ENCODE measurements at regions not wholly inside any gene's neighbourhood (a gene's known extent, or its start where the extent isn't known, plus 50 kb on each side); places are given as distances from the start of the nearest gene placed in this dataset.

DNA sequence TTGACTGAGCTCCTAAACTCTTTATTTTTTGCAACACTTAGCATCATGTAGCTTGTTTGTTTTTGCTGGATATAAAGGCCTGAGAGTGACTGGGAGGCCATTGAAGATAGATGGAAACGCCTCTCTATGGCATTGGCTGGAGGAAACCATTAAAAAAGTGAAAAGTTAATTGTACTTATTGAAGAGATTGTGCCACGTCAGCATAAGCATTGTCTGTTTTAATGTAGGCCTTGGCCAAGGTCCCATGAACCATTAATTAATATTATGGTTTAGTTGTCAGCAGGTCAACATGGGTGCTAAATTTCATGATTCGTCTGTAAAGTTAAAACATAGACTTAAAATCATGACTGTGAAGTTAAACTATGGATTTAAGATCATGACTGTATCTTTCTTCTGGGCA lies 178.6 kb downstream of the GATA3 start:
- no peak for TF ChIP-seq RAD21 (IDR thresholded peaks at IDR 0.05; ENCODE audit: low read depth)
- TF ChIP-seq CTCF (IDR thresholded peaks at IDR 0.05 in 2 of 3, conservative IDR thresholded peaks at IDR 0.05 in 1 of 3; ENCODE audit: borderline replicate concordance in 1 of 3, insufficient read depth in 1 of 3, low read depth in 2 of 3, low read length in 2 of 3) = no peak
- TF ChIP-seq POLR2AphosphoS5 (IDR thresholded peaks at IDR 0.05; ENCODE audit: low read depth, low read length) = no peak
- TF ChIP-seq, protein P1, sequence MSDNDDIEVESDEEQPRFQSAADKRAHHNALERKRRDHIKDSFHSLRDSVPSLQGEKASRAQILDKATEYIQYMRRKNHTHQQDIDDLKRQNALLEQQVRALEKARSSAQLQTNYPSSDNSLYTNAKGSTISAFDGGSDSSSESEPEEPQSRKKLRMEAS (IDR thresholded peaks at IDR 0.05) = no peak
- TF ChIP-seq EGR1 (IDR thresholded peaks at IDR 0.05; ENCODE audit: low read depth) = no peak
- TF ChIP-seq, protein P2, sequence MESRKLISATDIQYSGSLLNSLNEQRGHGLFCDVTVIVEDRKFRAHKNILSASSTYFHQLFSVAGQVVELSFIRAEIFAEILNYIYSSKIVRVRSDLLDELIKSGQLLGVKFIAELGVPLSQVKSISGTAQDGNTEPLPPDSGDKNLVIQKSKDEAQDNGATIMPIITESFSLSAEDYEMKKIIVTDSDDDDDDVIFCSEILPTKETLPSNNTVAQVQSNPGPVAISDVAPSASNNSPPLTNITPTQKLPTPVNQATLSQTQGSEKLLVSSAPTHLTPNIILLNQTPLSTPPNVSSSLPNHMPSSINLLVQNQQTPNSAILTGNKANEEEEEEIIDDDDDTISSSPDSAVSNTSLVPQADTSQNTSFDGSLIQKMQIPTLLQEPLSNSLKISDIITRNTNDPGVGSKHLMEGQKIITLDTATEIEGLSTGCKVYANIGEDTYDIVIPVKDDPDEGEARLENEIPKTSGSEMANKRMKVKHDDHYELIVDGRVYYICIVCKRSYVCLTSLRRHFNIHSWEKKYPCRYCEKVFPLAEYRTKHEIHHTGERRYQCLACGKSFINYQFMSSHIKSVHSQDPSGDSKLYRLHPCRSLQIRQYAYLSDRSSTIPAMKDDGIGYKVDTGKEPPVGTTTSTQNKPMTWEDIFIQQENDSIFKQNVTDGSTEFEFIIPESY (IDR thresholded peaks at IDR 0.05; ENCODE audit: extremely low read depth, insufficient replicate concordance, low read length) = no peak
- TF ChIP-seq, protein P3, sequence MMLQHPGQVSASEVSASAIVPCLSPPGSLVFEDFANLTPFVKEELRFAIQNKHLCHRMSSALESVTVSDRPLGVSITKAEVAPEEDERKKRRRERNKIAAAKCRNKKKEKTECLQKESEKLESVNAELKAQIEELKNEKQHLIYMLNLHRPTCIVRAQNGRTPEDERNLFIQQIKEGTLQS (IDR thresholded peaks at IDR 0.05) = no peak
- no peak for TF ChIP-seq POLR2A (IDR thresholded peaks at IDR 0.05; ENCODE audit: borderline replicate concordance, extremely low read depth, insufficient read depth, insufficient read length)
- no peak for TF ChIP-seq FOSL1 (IDR thresholded peaks at IDR 0.05; ENCODE audit: low read depth)
- no peak for TF ChIP-seq EZH2phosphoT487 (IDR thresholded peaks at IDR 0.05; ENCODE audit: borderline replicate concordance)
- TF ChIP-seq ZNF274 (IDR thresholded peaks at IDR 0.05; ENCODE audit: low read depth, low read length) = no peak

Measured in HCT116 (cell line).